ENCODE measurements at regions not wholly inside any gene's neighbourhood (a gene's known extent, or its start where the extent isn't known, plus 50 kb on each side); places are given as distances from the start of the nearest gene placed in this dataset.

DNA sequence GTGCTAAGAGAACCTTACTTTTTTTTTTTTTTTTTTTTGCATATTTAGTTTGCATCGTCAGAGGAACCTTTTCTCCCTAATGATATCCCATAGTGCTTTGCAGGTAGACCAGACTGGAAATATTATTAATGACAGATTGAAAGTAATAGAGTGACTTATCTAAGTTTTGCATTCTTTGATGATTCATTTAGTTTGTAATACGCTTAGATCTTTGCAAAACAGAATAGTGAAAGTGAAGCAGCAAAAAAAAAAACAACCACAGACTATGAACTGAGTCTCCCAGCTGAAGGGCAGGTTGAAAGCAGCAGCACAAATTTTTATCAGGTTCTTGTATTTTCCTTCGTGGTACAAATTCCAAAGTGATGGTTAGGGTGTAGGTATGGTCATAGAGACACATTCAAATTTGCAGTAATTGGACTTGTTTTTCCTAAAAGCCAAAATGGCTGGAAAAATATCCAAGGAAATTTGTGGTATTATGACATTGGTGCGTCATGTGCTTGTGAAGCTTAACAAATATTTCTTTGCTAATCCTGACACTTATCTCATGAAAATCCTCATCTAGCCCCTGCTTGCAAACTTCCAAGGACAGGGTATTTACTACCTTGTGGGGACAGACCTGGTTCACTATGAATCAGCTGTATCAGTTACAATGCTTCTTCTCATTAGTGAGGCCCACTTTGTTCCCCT lies 81.8 kb upstream of the CREB5 start:
- Histone ChIP-seq H3K4me3 (ENCODE audit: extremely low read depth in 1 of 4, insufficient read depth in 2 of 4, low read depth in 3 of 4, low read length in 4 of 4) (no peak overlapping the region), H2BK120ac (replicated peaks; ENCODE audit: low read depth, low read length) (no peak overlapping the region), H3K14ac (ENCODE audit: insufficient read length) (no peak overlapping the region), H3K23ac (ENCODE audit: insufficient read length) (no peak overlapping the region), H2BK5ac (ENCODE audit: low read depth, low read length) (no peak overlapping the region), H4K20me1 (replicated peaks in 1 of 2; ENCODE audit: control insufficient read depth in 1 of 2, insufficient read depth in 2 of 2, low read length in 2 of 2) (no peaks in the 10 kb centered on the region), H3K18ac (ENCODE audit: extremely low read depth, low read length) (no peak overlapping the region), H3K56ac (replicated peaks; ENCODE audit: insufficient read length, low read depth, low read length) (no peak overlapping the region), H3K9ac (replicated peaks in 1 of 4; ENCODE audit: extremely low read depth in 1 of 4, low read depth in 3 of 4, low read length in 3 of 4) (no peak overlapping the region), H4K91ac (replicated peaks; ENCODE audit: insufficient read length, low read length) (no peak overlapping the region), H2BK20ac (ENCODE audit: low read length) (no peak overlapping the region), H3K79me2 (ENCODE audit: control insufficient read depth in 1 of 2, insufficient read depth in 2 of 2, low read length in 2 of 2) (no peaks in the 10 kb centered on the region), H3K36me3 (ENCODE audit: control insufficient read depth in 2 of 4, insufficient read depth in 4 of 4, low read length in 3 of 4) (no peaks in the 10 kb centered on the region), H4K5ac (ENCODE audit: insufficient read length, low read depth, low read length) (no peak overlapping the region), H3K27me3 (replicated peaks in 1 of 4; ENCODE audit: control insufficient read depth in 3 of 4, extremely low read depth in 1 of 4, insufficient read depth in 3 of 4, low read length in 3 of 4) (no peaks in the 10 kb centered on the region), H2AFZ (ENCODE audit: low read length) (no peak overlapping the region), H3K4me1 (replicated peaks in 1 of 4; ENCODE audit: control insufficient read depth in 3 of 4, insufficient read depth in 4 of 4, low read length in 3 of 4) (no peaks in the 10 kb centered on the region), H3K79me1 (ENCODE audit: low read depth, low read length) (no peaks in the 10 kb centered on the region), H3K9me3 (ENCODE audit: insufficient read depth in 2 of 2, low read depth in 1 of 2, low read length in 1 of 2) (no peaks in the 10 kb centered on the region), H3K23me2 (ENCODE audit: low read depth, low read length) (no peaks in the 10 kb centered on the region), H3K27ac (ENCODE audit: low read depth, low read length) (no peak overlapping the region), H2AK5ac (ENCODE audit: low read depth, low read length) (no peak overlapping the region), H2BK15ac (ENCODE audit: low read length) (no peak overlapping the region), H3K4ac (replicated peaks; ENCODE audit: insufficient read length, low read depth, low read length) (no peak overlapping the region), H3K4me2 (ENCODE audit: insufficient read depth in 1 of 2, low read depth in 2 of 2, low read length in 2 of 2) (no peak overlapping the region), H2BK12ac (ENCODE audit: low read depth, low read length) (no peak overlapping the region), H4K8ac (ENCODE audit: extremely low read depth, insufficient read depth, low read length) (no peak overlapping the region)
- no peak for FAIRE-seq
- POLR2A ChIA-PET (ENCODE audit: partially characterized antibody) = no interaction called here
- CTCF ChIA-PET (ENCODE audit: partially characterized antibody) = interaction anchor here (5.4 kb wide), 1 partner anchor 32 kb away, joined by 31 read pairs; no protein-coding TSS in a partner anchor
- TF ChIP-seq SP2 (IDR thresholded peaks at IDR 0.05; ENCODE audit: low read length) (no peak), RXRA (IDR thresholded peaks at IDR 0.05; ENCODE audit: insufficient read depth, low read depth, low read length) (no peak), BCL11A (IDR thresholded peaks at IDR 0.05; ENCODE audit: low read depth in 2 of 2, low read length in 2 of 2) (no peak), HDAC2 (IDR thresholded peaks at IDR 0.05; ENCODE audit: borderline replicate concordance in 1 of 2, low read depth in 2 of 2, low read length in 2 of 2) (no peak), RNF2 (IDR thresholded peaks at IDR 0.05; ENCODE audit: borderline replicate concordance, low read depth, low read length, missing control alignments, poor library complexity, severe bottlenecking) (no peak), GABPA (IDR thresholded peaks at IDR 0.05; ENCODE audit: borderline replicate concordance, insufficient read depth, low read length) (no peak), HDAC6 (IDR thresholded peaks at IDR 0.05; ENCODE audit: low read depth, low read length) (no peak), POLR2A (IDR thresholded peaks at IDR 0.05; ENCODE audit: control extremely low read depth in 1 of 2, low read depth in 2 of 2, low read length in 2 of 2) (no peak), MAX (IDR thresholded peaks at IDR 0.05) (no peak), CEBPB (IDR thresholded peaks at IDR 0.05; ENCODE audit: low read depth, low read length) (no peak), JUN (IDR thresholded peaks at IDR 0.05; ENCODE audit: low read depth, low read length) (no peak), RFX5 (IDR thresholded peaks at IDR 0.05; ENCODE audit: borderline replicate concordance, low read depth, low read length) (no peak), KDM5A (IDR thresholded peaks at IDR 0.05; ENCODE audit: low read length) (no peak)
- DNase-seq (ENCODE audit: low read depth in 1 of 2, low spot score in 2 of 2) = no peak
- WGBS, 2 experiments (ENCODE audit: extremely low coverage in 1 of 2, insufficient coverage in 1 of 2, insufficient read length in 1 of 2, insufficient replicate concordance in 2 of 2, low coverage in 1 of 2, low lambda C conversion rate in 2 of 2, missing lambda C conversion rate in 1 of 2) = 61% methylated on average over 4 of the region's 4 CpGs; no CpG with 5 or more reads in 1 of the 2 experiments

All from H1 (cell line).